Activated CD8-positive, alpha-beta memory T cell treated with anti-CD3 and anti-CD28 coated beads, Interleukin-2, amount 10 ng/mL, durations not matched to agents 7 days and 5 days (primary cell): ENCODE measurements at regions not wholly inside any gene's neighbourhood (a gene's known extent, or its start where the extent isn't known, plus 50 kb on each side); places are given as distances from the start of the nearest gene placed in this dataset.
A peak's percentile ranks its signal among the peaks of the same experiment; 100 is the strongest.
"Not testable (repeated sequence)": the region's sequence is repeated elsewhere in the genome, so short reads cannot be mapped to it uniquely, and the experiment has no call there.

ENCODE experiments used
- ATAC-seq: fragments of 150-1000 bp; cut with Tn5 transposase; one replicate; pipeline ENCODE4 v1.10.0; 2021; ENCODE audit warnings: moderate library complexity
- CTCF ChIA-PET: fragments of 350-600 bp; sonication (Branson Sonifier 250); formaldehyde crosslinking; loops from one replicate; lab custom pipeline; 2021; ENCODE audit warnings: antibody characterized with exemption; lab: Charles Lee
- DNase-seq: peaks from one replicate; pipeline ENCODE4 v3.0.0-alpha.2; 2020
- H3K27ac Mint-ChIP-seq: one replicate; pipeline ENCODE4 v1.8.0; 2021; ENCODE audit warnings: mild to moderate bottlenecking, mixed read lengths
- H3K27me3 Mint-ChIP-seq: one replicate; pipeline ENCODE4 v1.8.0; 2021; ENCODE audit warnings: mixed read lengths
- H3K36me3 Mint-ChIP-seq: one replicate; pipeline ENCODE4 v1.8.0; 2021; ENCODE audit warnings: mild to moderate bottlenecking, mixed read lengths
- H3K4me1 Mint-ChIP-seq: one replicate; pipeline ENCODE4 v1.8.0; 2021; ENCODE audit warnings: mixed read lengths
- H3K4me3 Mint-ChIP-seq: one replicate; pipeline ENCODE4 v1.8.0; 2021; ENCODE audit warnings: mild to moderate bottlenecking, moderate library complexity, mixed read lengths
- H3K9me3 Mint-ChIP-seq: one replicate; pipeline ENCODE4 v1.8.0; 2022; ENCODE audit warnings: low read depth, mixed read lengths

- ATAC-seq, result no peak
- H3K4me1 Mint-ChIP-seq, result peaks cover 18% of the 10 kb centered on the region
- no peaks in the 10 kb centered on the region for H3K27me3 Mint-ChIP-seq
- CTCF ChIA-PET, result interaction anchor here (2.2 kb wide), 1 partner anchor 11 kb away, joined by 7 read pairs; no protein-coding TSS in a partner anchor
- peaks cover 3% of the 10 kb centered on the region for H3K36me3 Mint-ChIP-seq
- no peaks in the 10 kb centered on the region for H3K9me3 Mint-ChIP-seq
- no peak overlapping the region for H3K27ac Mint-ChIP-seq
- DNase-seq, result no peak
- no peak overlapping the region for H3K4me3 Mint-ChIP-seq
Measured at GRCh38 chr14:35213869-35214387, 78.3 kb upstream of the PSMA6 start.

DNA sequence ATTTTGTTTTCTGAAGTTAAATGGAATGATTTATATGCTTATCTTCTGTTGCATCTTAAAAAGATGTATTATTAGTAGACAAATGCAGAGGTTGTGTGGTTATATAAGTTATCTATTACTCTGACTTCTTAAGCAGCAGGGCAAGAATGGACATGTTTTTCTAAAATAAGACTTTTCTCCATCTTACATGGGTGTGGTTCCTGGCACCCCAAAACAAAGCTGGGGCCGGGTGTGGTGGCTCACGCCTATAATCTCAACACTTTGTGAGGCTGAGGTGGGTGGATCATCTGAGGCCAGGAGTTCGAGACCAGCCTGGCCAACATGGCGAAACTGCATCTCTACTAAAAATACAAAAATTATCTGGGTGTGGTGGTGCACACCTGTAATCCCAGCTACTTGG lies 77.8 kb upstream of the PSMA6 start:
- H3K9me3 Mint-ChIP-seq, H3K27ac Mint-ChIP-seq, H3K4me3 Mint-ChIP-seq, H3K36me3 Mint-ChIP-seq, H3K27me3 Mint-ChIP-seq, ATAC-seq, DNase-seq: not testable (repeated sequence)
- CTCF ChIA-PET, result interaction anchor here (0.6 to 3.1 kb wide), 15 partner anchors 9 to 224 kb away, joined by 3 to 22 read pairs (median 4); partner anchors contain the start of gene NFKBIA
- H3K4me1 Mint-ChIP-seq, result peaks cover 18% of the 10 kb centered on the region

DNA sequence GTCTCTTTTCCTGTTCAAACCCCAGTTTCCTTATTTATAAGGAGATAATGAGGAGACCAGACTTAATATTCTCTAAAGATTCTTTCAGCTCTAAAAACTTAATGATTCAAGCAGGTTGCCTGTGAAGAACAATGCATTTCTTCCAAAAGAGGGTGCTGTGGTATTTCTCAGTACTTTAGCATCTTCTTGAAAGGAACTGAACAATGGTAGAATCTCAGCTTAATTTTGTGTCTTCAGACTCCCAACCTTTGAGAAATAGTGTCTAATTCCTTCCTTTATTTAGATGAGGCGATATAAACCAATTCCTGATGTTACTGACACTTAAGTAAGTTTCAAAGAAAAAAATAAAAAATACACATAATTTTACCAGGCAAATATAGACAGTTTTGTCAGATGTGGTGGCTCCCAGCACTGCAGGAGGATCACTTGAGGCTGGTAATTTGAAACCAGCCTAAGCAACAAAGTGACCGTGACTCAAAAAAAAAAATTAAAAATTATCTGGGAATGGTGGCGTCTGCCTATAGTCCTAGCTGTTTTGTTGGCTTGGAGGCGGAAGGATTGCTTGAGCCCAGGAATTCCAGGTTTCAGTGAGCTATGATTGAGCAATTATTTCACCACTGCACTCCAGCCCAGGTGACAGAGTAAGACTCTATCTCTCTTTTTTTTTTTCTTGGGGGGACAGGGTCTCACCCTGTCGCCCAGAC lies 76.9 kb upstream of the PSMA6 start:
- Mint-ChIP-seq H3K4me3 (no peak overlapping the region), H3K27me3 (no peaks in the 10 kb centered on the region), H3K9me3 (no peaks in the 10 kb centered on the region), H3K4me1 (peaks cover 21% of the 10 kb centered on the region), H3K27ac (no peak overlapping the region), H3K36me3 (peaks cover 9% of the 10 kb centered on the region)
- CTCF ChIA-PET, result interaction anchor here (0.6 to 3.1 kb wide), 18 partner anchors 9 to 224 kb away, joined by 3 to 22 read pairs (median 4); partner anchors contain the start of gene NFKBIA
- ATAC-seq, result peak; percentile 55
- no peak for DNase-seq

- not testable (repeated sequence) for H3K27ac Mint-ChIP-seq, ATAC-seq, DNase-seq, H3K27me3 Mint-ChIP-seq, H3K36me3 Mint-ChIP-seq, H3K9me3 Mint-ChIP-seq, H3K4me3 Mint-ChIP-seq
- peaks cover 35% of the 10 kb centered on the region for H3K4me1 Mint-ChIP-seq
- CTCF ChIA-PET, result interaction anchor here (0.9 kb wide), 1 partner anchor 188 kb away, joined by 3 read pairs; no protein-coding TSS in a partner anchor
Measured at GRCh38 chr14:35218176-35218575, 74.0 kb upstream of the PSMA6 start.

DNA sequence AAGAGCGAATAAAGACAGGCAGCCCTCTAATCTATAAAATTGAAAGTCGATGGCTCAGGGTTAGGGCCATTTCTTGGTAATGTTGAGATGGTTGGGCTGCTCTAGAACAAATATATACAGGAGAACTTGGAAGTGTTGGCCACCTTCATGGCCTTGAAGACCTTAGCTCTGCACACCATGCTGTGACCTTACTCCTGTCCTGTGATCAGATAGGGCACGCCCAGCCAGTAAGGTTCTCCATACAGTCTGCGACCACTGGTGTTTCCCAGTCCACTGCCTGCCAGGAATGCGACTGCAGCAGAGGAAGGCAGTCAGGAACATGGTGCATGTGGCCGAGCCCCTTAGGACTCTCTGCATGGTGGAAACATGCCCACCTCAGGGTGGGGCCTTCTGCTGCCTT lies 73.2 kb upstream of the PSMA6 start:
- Mint-ChIP-seq H3K4me3 (no peak overlapping the region), H3K4me1 (peaks cover 34% of the 10 kb centered on the region), H3K36me3 (peaks cover 7% of the 10 kb centered on the region), H3K27ac (no peak overlapping the region), H3K9me3 (no peaks in the 10 kb centered on the region), H3K27me3 (no peaks in the 10 kb centered on the region)
- no peak for DNase-seq
- ATAC-seq, result no peak
- CTCF ChIA-PET, result interaction anchor here (0.9 to 1.5 kb wide), 2 partner anchors 187 to 203 kb away, joined by 3 to 4 read pairs; no protein-coding TSS in a partner anchor

DNA sequence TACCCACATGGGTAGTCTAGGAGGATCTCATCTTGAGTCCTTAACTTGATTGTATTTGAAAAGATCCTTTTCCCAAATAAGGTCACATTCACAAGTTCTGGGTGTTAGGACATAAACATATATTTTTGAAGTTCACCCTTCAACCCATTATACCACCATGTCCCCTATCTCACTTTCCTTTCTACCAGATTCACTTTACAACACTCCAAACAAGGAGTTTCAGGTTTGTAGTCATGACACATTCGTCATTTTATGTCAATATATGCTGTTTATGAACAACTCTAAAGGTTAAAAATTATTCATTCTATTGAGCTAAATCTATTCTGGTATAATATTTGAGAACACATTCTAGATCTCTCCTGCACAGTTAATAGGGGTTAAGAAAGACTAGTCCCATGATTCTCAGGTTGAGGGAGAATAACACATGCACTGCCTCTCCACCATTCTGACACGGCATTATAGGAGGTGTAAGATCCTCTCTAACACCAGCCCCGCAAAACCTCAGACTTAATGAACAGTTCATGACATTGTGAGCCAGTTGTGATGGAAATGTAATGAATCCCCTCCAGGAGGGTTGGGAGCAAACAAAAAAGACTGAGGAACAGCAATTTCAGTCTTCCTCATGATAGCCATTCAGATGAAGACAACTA lies 72.0 kb upstream of the PSMA6 start:
- DNase-seq (no peak), ATAC-seq (no peak)
- Mint-ChIP-seq H3K27me3 (no peaks in the 10 kb centered on the region), H3K4me3 (no peak overlapping the region), H3K9me3 (no peaks in the 10 kb centered on the region), H3K4me1 (peaks cover 23% of the 10 kb centered on the region), H3K27ac (no peak overlapping the region), H3K36me3 (peaks cover 6% of the 10 kb centered on the region)
- CTCF ChIA-PET, result interaction anchor here (1.5 to 3.0 kb wide), 3 partner anchors 10 to 202 kb away, joined by 4 to 13 read pairs (median 5); no protein-coding TSS in a partner anchor

- Mint-ChIP-seq H3K9me3 (no peaks in the 10 kb centered on the region), H3K4me1 (peaks cover 22% of the 10 kb centered on the region), H3K27me3 (no peaks in the 10 kb centered on the region), H3K36me3 (peaks cover 6% of the 10 kb centered on the region), H3K27ac (no peak overlapping the region), H3K4me3 (no peak overlapping the region)
- CTCF ChIA-PET, result interaction anchor here (1.9 to 3.0 kb wide), 2 partner anchors 10 to 185 kb away, joined by 5 to 13 read pairs; no protein-coding TSS in a partner anchor
- ATAC-seq (no peak), DNase-seq (no peak)
Measured at GRCh38 chr14:35220920-35221319, 71.3 kb upstream of the PSMA6 start.

DNA sequence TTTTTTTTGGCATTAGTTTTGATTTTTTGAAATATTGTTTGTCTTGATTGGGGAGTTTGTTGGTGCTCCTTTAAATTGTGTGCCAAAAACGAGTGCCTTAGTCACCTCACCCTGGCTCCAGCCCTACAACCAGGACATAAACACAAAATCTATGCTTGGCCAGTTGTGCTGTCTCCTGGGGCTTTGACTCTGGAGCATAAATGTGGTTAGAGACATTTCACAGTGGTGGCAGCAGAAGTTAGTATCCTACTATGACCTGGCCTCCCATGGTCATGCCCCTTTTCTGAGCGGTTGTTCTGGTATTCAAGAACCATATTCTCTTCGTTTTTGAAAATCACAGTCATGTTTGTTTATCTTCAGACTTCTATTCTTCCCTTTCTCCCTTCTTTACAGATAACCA lies 70.7 kb upstream of the PSMA6 start:
- Mint-ChIP-seq H3K36me3 (peaks cover 6% of the 10 kb centered on the region), H3K4me3 (no peak overlapping the region), H3K4me1 (peaks cover 22% of the 10 kb centered on the region), H3K9me3 (no peaks in the 10 kb centered on the region), H3K27me3 (no peaks in the 10 kb centered on the region), H3K27ac (no peak overlapping the region)
- CTCF ChIA-PET, result interaction anchor here (1.9 to 3.0 kb wide), 2 partner anchors 9 to 184 kb away, joined by 5 to 13 read pairs; no protein-coding TSS in a partner anchor
- ATAC-seq (no peak), DNase-seq (no peak)

DNA sequence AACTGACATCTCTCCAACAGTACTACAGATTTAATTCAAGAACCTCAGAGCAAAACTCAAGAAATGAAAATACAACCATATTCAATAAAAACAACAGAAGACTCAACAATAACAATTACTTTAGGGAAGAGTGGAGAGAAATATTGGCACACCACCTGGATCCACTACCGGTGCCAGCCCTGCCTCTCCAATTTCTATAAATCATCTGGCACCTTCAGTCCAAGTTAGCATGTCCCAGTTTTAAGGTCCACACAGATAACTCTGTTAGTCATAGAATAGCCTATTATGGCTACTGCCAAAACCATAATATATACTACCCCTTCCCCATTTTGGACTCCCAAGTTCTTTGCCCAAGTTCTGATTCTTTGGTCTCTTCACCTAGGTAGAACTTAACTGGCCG lies 69.9 kb upstream of the PSMA6 start:
- H3K36me3 Mint-ChIP-seq, result peaks cover 6% of the 10 kb centered on the region
- CTCF ChIA-PET, result interaction anchor here (0.5 to 3.0 kb wide), 2 partner anchors 8 to 74 kb away, joined by 3 to 13 read pairs; no protein-coding TSS in a partner anchor
- no peaks in the 10 kb centered on the region for H3K9me3 Mint-ChIP-seq
- no peaks in the 10 kb centered on the region for H3K27me3 Mint-ChIP-seq
- H3K27ac Mint-ChIP-seq, result no peak overlapping the region
- peaks cover 22% of the 10 kb centered on the region for H3K4me1 Mint-ChIP-seq
- no peak overlapping the region for H3K4me3 Mint-ChIP-seq
- ATAC-seq (no peak), DNase-seq (no peak)

GRCh38 chr14:35222872-35223466 lies 69.2 kb upstream of the PSMA6 start:
- Mint-ChIP-seq H3K4me3 (no peak overlapping the region), H3K27ac (no peak overlapping the region), H3K36me3 (peaks cover 6% of the 10 kb centered on the region), H3K4me1 (peaks cover 22% of the 10 kb centered on the region), H3K27me3 (no peaks in the 10 kb centered on the region), H3K9me3 (no peaks in the 10 kb centered on the region)
- DNase-seq, result no peak
- peak; percentile 16 for ATAC-seq
- CTCF ChIA-PET, result interaction anchor here (0.5 kb wide), 1 partner anchor 74 kb away, joined by 3 read pairs; no protein-coding TSS in a partner anchor

DNA sequence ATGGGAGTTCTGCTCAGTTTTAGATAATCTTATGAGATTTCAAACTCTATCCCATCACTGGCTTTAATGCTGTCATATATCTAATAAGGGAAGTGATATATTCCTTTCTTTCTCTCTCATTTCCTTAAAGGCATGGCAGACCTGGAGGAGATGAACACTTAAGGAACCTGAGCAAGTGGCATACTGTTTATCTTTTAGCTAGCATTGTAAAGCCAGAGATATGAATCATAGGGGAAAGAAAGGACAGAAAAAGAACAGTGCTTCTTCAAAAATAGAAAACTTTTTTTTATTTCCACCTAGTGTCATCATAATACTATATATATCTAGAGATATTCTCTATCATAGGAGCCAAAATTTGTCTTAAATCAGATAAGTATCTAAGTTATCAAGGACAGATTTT lies 68.3 kb upstream of the PSMA6 start:
- ATAC-seq, result no peak
- no peak overlapping the region for H3K4me3 Mint-ChIP-seq
- no peaks in the 10 kb centered on the region for H3K9me3 Mint-ChIP-seq

DNA sequence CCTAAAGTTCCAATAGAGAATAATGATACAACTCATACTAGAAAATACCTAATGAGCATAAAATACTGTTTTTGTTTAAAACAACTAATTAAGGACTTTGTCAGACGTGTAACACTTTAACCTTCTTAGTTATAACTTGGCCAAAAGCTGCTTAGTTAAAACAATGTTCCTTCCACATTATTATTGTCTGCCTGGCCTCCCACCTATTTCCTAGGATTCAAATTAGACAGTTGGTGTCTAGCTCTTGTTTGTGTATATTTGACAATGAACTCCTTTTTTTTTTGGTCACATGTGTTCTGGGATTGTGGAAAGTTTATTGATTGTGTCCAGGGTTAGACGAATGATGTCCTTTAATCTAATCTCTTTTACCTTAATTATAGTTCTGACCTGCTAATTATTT lies 67.6 kb upstream of the PSMA6 start:
- CTCF ChIA-PET, result interaction anchor here (1.5 to 2.3 kb wide), 4 partner anchors 179 to 198 kb away, joined by 4 to 6 read pairs (median 5); partner anchors contain the start of gene NFKBIA
- H3K27ac Mint-ChIP-seq, result no peak overlapping the region
- H3K9me3 Mint-ChIP-seq, result no peaks in the 10 kb centered on the region

More for the DNA sequence above, 68.3 kb upstream of the PSMA6 start:
- no peak for DNase-seq
- Mint-ChIP-seq H3K4me1 (peaks cover 22% of the 10 kb centered on the region), H3K36me3 (peaks cover 6% of the 10 kb centered on the region), H3K27me3 (no peaks in the 10 kb centered on the region), H3K27ac (no peak overlapping the region)
- CTCF ChIA-PET, result interaction anchor here (1.5 to 1.6 kb wide), 2 partner anchors 180 to 187 kb away, joined by 5 read pairs; partner anchors contain the start of gene NFKBIA

More for the DNA sequence above, 67.6 kb upstream of the PSMA6 start:
- ATAC-seq (no peak), DNase-seq (no peak)
- Mint-ChIP-seq H3K4me1 (peaks cover 25% of the 10 kb centered on the region), H3K36me3 (peaks cover 6% of the 10 kb centered on the region), H3K4me3 (no peak overlapping the region), H3K27me3 (no peaks in the 10 kb centered on the region)
